ENCODE measurements at regions not wholly inside any gene's neighbourhood (a gene's known extent, or its start where the extent isn't known, plus 50 kb on each side); places are given as distances from the start of the nearest gene placed in this dataset.

DNA sequence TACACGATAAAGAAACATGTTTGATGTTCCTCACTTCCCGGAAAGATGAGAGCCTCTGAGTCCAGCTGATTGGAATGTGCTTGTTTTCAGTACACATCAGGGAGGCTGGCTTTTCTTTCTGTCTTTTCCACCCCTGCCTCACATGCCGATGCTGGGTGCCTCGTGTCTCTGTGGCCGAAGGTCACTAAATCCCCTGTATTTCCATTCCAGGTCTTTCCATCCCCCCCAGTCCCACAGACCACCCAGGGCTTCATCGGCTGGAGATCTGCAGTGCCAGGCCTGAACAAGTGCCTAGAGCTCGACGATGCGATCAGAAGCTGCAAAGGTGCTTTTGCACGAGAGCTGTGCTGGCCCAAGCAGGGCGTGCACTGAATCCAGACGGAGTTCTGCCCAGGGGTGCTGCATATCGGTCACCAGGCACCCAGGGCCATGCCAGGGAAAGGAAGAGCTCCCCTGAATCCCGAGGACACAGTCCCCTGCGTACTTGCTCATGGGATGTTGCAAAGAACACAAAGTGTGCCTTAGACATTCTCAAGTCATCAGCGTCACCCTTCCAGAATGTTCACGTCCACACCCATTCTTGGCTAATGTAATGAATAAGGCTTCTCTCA, 67.9 kb downstream of the ANKRD60 start:
- DNase-seq (ENCODE audit: low read depth, low spot score) (no peak), FAIRE-seq (no peak)
- H3K79me2 ChIP-seq (ENCODE audit: control insufficient read depth, insufficient read depth, low read length), result no peaks in the 10 kb centered on the region
- ChIA-PET CTCF (interaction anchor here (0.9 kb wide), 1 partner anchor 19 kb away, joined by 3 read pairs; no protein-coding TSS in a partner anchor), POLR2A (no interaction called here)
- H3K4me1 ChIP-seq (ENCODE audit: control insufficient read depth, extremely low read depth, insufficient read depth, low read length), result no peaks in the 10 kb centered on the region
- H3K4me3 ChIP-seq (replicated peaks in 1 of 3; ENCODE audit: insufficient read depth in 1 of 3, low read depth in 1 of 3, low read length in 3 of 3), result no peak overlapping the region
- no peaks in the 10 kb centered on the region for H3K27me3 ChIP-seq (ENCODE audit: control insufficient read depth in 2 of 2, insufficient read depth in 2 of 2, low read length in 2 of 2)
- no peaks in the 10 kb centered on the region for H3K9me3 ChIP-seq (replicated peaks; ENCODE audit: control insufficient read depth, insufficient read depth, low read length)
- no peak overlapping the region for H3K9ac ChIP-seq (replicated peaks; ENCODE audit: extremely low read depth, insufficient read depth, low read length)
- no TSS peak for BruUV-seq (replicated peaks)
- H3K36me3 ChIP-seq (ENCODE audit: control insufficient read depth in 2 of 2, extremely low read depth in 1 of 2, insufficient read depth in 2 of 2, low read length in 2 of 2), result no peaks in the 10 kb centered on the region
- H3K4me2 ChIP-seq (ENCODE audit: insufficient read depth, low read length), result no peak overlapping the region
- no peaks in the 10 kb centered on the region for H4K20me1 ChIP-seq (replicated peaks; ENCODE audit: control insufficient read depth, extremely low read depth, insufficient read depth, low read length)
- intact Hi-C loops (cut with micrococcal nuclease) (no loop called here), dilution Hi-C loops (cut with MboI; ENCODE audit: extremely low pct_ligation_motif_present, low sequenced_read_pairs) (no loop called here)
- no peaks in the 10 kb centered on the region for H3K9me1 ChIP-seq (replicated peaks; ENCODE audit: control insufficient read depth, extremely low read depth, insufficient read depth, low read length)
- no peak overlapping the region for H2AFZ ChIP-seq (ENCODE audit: low read depth, low read length)
- no peak for TF ChIP-seq FOS (IDR thresholded peaks at IDR 0.05; ENCODE audit: borderline replicate concordance, insufficient read depth, low read length)
- TF ChIP-seq, protein P1, sequence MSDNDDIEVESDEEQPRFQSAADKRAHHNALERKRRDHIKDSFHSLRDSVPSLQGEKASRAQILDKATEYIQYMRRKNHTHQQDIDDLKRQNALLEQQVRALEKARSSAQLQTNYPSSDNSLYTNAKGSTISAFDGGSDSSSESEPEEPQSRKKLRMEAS (IDR thresholded peaks at IDR 0.05; ENCODE audit: insufficient read depth, insufficient read length), result no peak
- no peak overlapping the region for H3K27ac ChIP-seq (ENCODE audit: insufficient read depth, low read depth, low read length)

DNA sequence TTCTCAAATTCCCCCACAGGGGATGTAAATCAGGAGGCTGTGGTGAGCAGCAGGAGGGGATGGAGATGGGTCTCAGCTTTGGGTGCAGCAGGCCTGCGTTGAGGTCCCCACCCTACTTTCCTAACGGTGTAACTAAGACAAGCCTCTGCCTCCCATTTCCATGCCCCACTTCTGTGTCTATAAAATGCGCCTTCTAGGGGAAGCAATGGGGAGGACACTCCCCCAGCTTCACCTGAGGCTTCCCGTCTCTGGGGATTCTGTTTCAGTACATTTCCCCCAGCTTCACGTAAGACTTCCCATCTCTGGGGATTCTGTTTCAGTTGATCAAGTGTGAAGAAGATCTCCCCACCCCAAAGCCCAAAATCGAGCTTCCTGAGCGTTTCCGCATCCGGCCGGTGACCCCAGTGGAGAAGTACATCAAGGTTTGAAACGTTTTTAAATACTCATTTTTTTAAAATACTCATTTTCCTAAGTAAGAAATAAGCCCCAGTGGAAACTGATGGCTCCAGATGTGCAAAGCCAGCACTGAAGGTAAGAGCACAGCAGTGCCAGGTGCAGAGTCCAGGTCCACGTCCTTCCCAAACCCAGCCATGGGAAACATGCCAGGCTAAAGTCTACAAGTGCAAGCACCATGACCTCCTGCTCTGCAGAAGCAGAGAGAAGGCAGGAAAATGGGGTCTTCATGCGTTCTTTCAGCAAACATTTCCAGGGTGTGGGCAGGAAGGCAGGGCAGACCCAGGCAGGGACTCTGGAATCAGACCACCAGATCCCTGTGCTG, 73.1 kb downstream of the ANKRD60 start:
- no peak overlapping the region for H3K27ac ChIP-seq (ENCODE audit: insufficient read depth, low read depth, low read length)
- no peaks in the 10 kb centered on the region for H3K9me3 ChIP-seq (replicated peaks; ENCODE audit: control insufficient read depth, insufficient read depth, low read length)
- ChIA-PET POLR2A (no interaction called here), CTCF (interaction anchor here (1.5 to 1.8 kb wide), 2 partner anchors 24 to 533 kb away, joined by 3 to 4 read pairs; no protein-coding TSS in a partner anchor)
- TF ChIP-seq EZH2 (IDR thresholded peaks at IDR 0.05; ENCODE audit: borderline replicate concordance, low read depth, low read length, severe bottlenecking) (no peak), FOS (IDR thresholded peaks at IDR 0.05; ENCODE audit: borderline replicate concordance, insufficient read depth, low read length) (no peak), MYC (IDR thresholded peaks at IDR 0.05; ENCODE audit: low read depth, low read length) (no peak), POLR2A (IDR thresholded peaks at IDR 0.05; ENCODE audit: low read depth, low read length) (no peak), JUN (IDR thresholded peaks at IDR 0.05; ENCODE audit: borderline replicate concordance, insufficient read depth, insufficient read length, low read depth) (no peak), POLR2AphosphoS5 (IDR thresholded peaks at IDR 0.05; ENCODE audit: insufficient read depth, low read depth, low read length) (no peak), GATA2 (IDR thresholded peaks at IDR 0.05; ENCODE audit: insufficient read depth, insufficient read length, low read depth, low read length) (no peak)
- TF ChIP-seq, protein P2, sequence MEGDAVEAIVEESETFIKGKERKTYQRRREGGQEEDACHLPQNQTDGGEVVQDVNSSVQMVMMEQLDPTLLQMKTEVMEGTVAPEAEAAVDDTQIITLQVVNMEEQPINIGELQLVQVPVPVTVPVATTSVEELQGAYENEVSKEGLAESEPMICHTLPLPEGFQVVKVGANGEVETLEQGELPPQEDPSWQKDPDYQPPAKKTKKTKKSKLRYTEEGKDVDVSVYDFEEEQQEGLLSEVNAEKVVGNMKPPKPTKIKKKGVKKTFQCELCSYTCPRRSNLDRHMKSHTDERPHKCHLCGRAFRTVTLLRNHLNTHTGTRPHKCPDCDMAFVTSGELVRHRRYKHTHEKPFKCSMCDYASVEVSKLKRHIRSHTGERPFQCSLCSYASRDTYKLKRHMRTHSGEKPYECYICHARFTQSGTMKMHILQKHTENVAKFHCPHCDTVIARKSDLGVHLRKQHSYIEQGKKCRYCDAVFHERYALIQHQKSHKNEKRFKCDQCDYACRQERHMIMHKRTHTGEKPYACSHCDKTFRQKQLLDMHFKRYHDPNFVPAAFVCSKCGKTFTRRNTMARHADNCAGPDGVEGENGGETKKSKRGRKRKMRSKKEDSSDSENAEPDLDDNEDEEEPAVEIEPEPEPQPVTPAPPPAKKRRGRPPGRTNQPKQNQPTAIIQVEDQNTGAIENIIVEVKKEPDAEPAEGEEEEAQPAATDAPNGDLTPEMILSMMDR (IDR thresholded peaks at IDR 0.05; ENCODE audit: extremely low read depth in 1 of 2, insufficient read depth in 1 of 2, low read depth in 1 of 2, low read length in 2 of 2), result no peak
- TF ChIP-seq, protein P1 (IDR thresholded peaks at IDR 0.05; ENCODE audit: insufficient read depth, insufficient read length), result no peak
- H3K4me1 ChIP-seq (ENCODE audit: control insufficient read depth, extremely low read depth, insufficient read depth, low read length), result no peaks in the 10 kb centered on the region
- dilution Hi-C loops (cut with MboI; ENCODE audit: extremely low pct_ligation_motif_present, low sequenced_read_pairs), result no loop called here
- BruUV-seq (replicated peaks), result no TSS peak
- H3K4me3 ChIP-seq (replicated peaks in 1 of 3; ENCODE audit: insufficient read depth in 1 of 3, low read depth in 1 of 3, low read length in 3 of 3), result no peak overlapping the region
- intact Hi-C loops (cut with micrococcal nuclease), result no loop called here
- no peaks in the 10 kb centered on the region for H3K79me2 ChIP-seq (ENCODE audit: control insufficient read depth, insufficient read depth, low read length)
- no peak overlapping the region for H2AFZ ChIP-seq (ENCODE audit: low read depth, low read length)
- no peak overlapping the region for H3K4me2 ChIP-seq (ENCODE audit: insufficient read depth, low read length)
- no peaks in the 10 kb centered on the region for H3K9me1 ChIP-seq (replicated peaks; ENCODE audit: control insufficient read depth, extremely low read depth, insufficient read depth, low read length)
- H3K27me3 ChIP-seq (ENCODE audit: control insufficient read depth in 2 of 2, insufficient read depth in 2 of 2, low read length in 2 of 2), result peaks cover 0 to 4% of the 10 kb centered on the region in 2 experiments
- H3K36me3 ChIP-seq (ENCODE audit: control insufficient read depth in 2 of 2, extremely low read depth in 1 of 2, insufficient read depth in 2 of 2, low read length in 2 of 2), result no peaks in the 10 kb centered on the region
- no peak overlapping the region for H3K9ac ChIP-seq (replicated peaks; ENCODE audit: extremely low read depth, insufficient read depth, low read length)
- FAIRE-seq, result no peak
- no peaks in the 10 kb centered on the region for H4K20me1 ChIP-seq (replicated peaks; ENCODE audit: control insufficient read depth, extremely low read depth, insufficient read depth, low read length)
- no peak for DNase-seq (ENCODE audit: low read depth, low spot score)
